ENCODE measurements at regions not wholly inside any gene's neighbourhood (a gene's known extent, or its start where the extent isn't known, plus 50 kb on each side); places are given as distances from the start of the nearest gene placed in this dataset.
"Not testable (repeated sequence)": the region's sequence is repeated elsewhere in the genome, so short reads cannot be mapped to it uniquely, and the experiment has no call there.

DNA sequence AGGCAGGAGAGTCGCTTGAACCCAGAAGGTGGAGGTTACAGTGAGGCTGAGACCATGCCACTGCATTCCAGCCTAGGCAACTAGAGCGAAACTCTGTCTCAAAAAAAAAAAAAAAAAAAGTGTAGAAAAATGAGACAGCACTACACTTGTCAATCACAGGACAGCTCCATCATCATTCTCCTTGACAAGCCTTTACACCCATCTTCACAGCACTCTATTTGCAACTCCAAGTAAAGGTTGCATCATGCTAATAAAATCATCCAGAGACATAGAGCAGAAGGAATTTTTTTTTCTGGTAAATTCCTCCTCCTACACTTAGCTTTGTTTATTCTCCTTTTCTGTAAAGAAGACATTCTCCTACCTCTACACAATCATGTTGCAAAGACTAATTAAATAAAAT lies 791.0 kb upstream of the HS3ST5 start:
- no peaks in the 10 kb centered on the region for H3K27me3 ChIP-seq (ENCODE audit: insufficient read depth, low read length)
- peaks cover 8% of the 10 kb centered on the region for H3K9me3 ChIP-seq (ENCODE audit: insufficient read depth, low read depth, low read length)
- H3K4me3 ChIP-seq (ENCODE audit: insufficient read depth, low read depth, low read length) = no peak overlapping the region
- TF ChIP-seq, protein P1, sequence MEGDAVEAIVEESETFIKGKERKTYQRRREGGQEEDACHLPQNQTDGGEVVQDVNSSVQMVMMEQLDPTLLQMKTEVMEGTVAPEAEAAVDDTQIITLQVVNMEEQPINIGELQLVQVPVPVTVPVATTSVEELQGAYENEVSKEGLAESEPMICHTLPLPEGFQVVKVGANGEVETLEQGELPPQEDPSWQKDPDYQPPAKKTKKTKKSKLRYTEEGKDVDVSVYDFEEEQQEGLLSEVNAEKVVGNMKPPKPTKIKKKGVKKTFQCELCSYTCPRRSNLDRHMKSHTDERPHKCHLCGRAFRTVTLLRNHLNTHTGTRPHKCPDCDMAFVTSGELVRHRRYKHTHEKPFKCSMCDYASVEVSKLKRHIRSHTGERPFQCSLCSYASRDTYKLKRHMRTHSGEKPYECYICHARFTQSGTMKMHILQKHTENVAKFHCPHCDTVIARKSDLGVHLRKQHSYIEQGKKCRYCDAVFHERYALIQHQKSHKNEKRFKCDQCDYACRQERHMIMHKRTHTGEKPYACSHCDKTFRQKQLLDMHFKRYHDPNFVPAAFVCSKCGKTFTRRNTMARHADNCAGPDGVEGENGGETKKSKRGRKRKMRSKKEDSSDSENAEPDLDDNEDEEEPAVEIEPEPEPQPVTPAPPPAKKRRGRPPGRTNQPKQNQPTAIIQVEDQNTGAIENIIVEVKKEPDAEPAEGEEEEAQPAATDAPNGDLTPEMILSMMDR (IDR thresholded peaks at IDR 0.05; ENCODE audit: insufficient read depth, low read depth, low read length) = no peak
- TF ChIP-seq EZH2 (IDR thresholded peaks at IDR 0.05; ENCODE audit: insufficient read depth, low read length) = no peak
- FAIRE-seq (no peak), DNase-seq (ENCODE audit: low read depth) (no peak)
- no peaks in the 10 kb centered on the region for H3K36me3 Mint-ChIP-seq (ENCODE audit: low read depth, unreplicated experiment)
- H3K4me1 Mint-ChIP-seq (ENCODE audit: low read depth, unreplicated experiment) = peaks cover 2% of the 10 kb centered on the region
- no peak overlapping the region for H3K4me3 Mint-ChIP-seq (ENCODE audit: unreplicated experiment)
- H3K36me3 ChIP-seq (ENCODE audit: insufficient read depth, low read length) = no peaks in the 10 kb centered on the region
- H2AFZ ChIP-seq (ENCODE audit: low read depth, low read length) = no peak overlapping the region
- H3K27ac Mint-ChIP-seq (ENCODE audit: unreplicated experiment) = no peak overlapping the region
- no peaks in the 10 kb centered on the region for H3K9me3 Mint-ChIP-seq (ENCODE audit: unreplicated experiment)
- H3K27ac ChIP-seq (ENCODE audit: low read depth, low read length) = no peak overlapping the region
- H4K20me1 ChIP-seq (ENCODE audit: insufficient read depth, low read length) = no peaks in the 10 kb centered on the region
- H3K4me1 ChIP-seq (ENCODE audit: insufficient read depth, low read length) = no peaks in the 10 kb centered on the region
- no peak overlapping the region for H3K9ac ChIP-seq (ENCODE audit: low read length)
- no peaks in the 10 kb centered on the region for H3K27me3 Mint-ChIP-seq (ENCODE audit: low read depth, unreplicated experiment)
- H3K79me2 ChIP-seq (ENCODE audit: insufficient read depth, low read length) = no peaks in the 10 kb centered on the region
- no peak overlapping the region for H3K4me2 ChIP-seq (ENCODE audit: low read length)

DNA sequence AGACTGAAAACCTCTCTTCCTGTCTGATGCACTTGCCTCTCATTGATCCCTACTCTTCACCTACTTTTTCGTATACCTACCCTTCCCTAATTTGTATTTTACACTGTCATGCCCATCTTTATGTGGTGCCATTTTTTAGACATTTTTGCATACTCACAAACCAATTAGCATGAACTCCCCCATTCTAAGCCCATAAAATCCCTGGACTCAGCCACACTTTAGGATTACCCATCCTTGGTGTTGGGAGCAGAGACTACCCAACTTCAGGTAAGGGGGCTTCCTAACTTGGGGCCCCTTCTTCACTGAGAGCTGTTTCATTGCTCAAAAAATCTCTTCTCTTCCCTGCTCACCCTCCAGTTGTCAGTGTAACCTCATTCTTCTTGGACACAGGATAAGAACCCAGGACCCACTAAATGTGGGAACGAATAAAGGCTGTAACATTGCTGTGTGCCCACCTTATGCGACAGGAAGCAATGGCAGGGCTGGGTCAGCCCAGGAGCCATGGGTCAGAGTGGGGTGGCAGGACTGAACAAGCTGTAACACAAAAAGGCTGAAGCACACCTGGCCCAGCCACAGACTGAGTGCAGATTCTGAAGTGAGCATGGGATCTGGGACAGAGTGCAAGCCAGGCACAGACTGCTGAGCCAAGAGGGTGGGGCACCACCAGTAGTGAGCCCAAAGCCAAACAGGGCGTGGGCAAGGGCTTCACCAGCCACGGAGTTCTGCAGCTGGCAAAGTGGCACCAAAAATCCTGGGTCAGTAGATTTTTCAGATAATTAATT lies 789.1 kb upstream of the HS3ST5 start:
- Histone ChIP-seq H3K4me1 (ENCODE audit: insufficient read depth, low read length) (no peaks in the 10 kb centered on the region), H2AFZ (ENCODE audit: low read depth, low read length) (no peak overlapping the region), H3K9ac (ENCODE audit: low read length) (no peak overlapping the region), H3K79me2 (ENCODE audit: insufficient read depth, low read length) (no peaks in the 10 kb centered on the region), H4K20me1 (ENCODE audit: insufficient read depth, low read length) (no peaks in the 10 kb centered on the region), H3K4me3 (ENCODE audit: insufficient read depth, low read depth, low read length) (no peak overlapping the region), H3K9me3 (ENCODE audit: insufficient read depth, low read depth, low read length) (peaks cover 8% of the 10 kb centered on the region), H3K27ac (ENCODE audit: low read depth, low read length) (no peak overlapping the region), H3K36me3 (ENCODE audit: insufficient read depth, low read length) (no peaks in the 10 kb centered on the region), H3K4me2 (ENCODE audit: low read length) (no peak overlapping the region), H3K27me3 (ENCODE audit: insufficient read depth, low read length) (no peaks in the 10 kb centered on the region)
- FAIRE-seq (no peak), DNase-seq (ENCODE audit: low read depth) (no peak)
- Mint-ChIP-seq H3K27ac (ENCODE audit: unreplicated experiment) (no peak overlapping the region), H3K36me3 (ENCODE audit: low read depth, unreplicated experiment) (no peaks in the 10 kb centered on the region), H3K27me3 (ENCODE audit: low read depth, unreplicated experiment) (no peaks in the 10 kb centered on the region), H3K4me1 (ENCODE audit: low read depth, unreplicated experiment) (peaks cover 2% of the 10 kb centered on the region), H3K4me3 (ENCODE audit: unreplicated experiment) (no peak overlapping the region), H3K9me3 (ENCODE audit: unreplicated experiment) (no peaks in the 10 kb centered on the region)
- TF ChIP-seq, protein P1 (IDR thresholded peaks at IDR 0.05; ENCODE audit: insufficient read depth, low read depth, low read length) = no peak

DNA sequence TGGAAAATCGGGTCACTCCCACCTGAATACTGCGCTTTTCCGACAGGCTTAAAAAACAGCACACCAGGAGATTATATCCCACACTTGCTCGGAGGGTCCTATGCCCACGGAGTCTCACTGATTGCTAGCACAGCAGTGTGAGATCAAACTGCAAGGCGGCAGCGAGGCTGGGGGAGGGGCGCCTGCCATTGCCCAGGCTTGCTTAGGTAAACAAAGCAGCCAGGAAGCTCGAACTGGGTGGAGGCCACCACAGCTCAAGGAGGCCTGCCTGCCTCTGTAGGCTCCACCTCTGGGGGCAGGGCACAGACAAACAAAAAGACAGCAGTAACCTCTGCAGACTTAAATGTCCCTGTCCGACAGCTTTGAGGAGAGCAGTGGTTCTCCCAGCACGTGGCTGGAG lies 778.7 kb upstream of the HS3ST5 start:
- DNase-seq (ENCODE audit: low read depth); H4K20me1 ChIP-seq (ENCODE audit: insufficient read depth, low read length); H3K9me3 Mint-ChIP-seq (ENCODE audit: unreplicated experiment); H3K79me2 ChIP-seq (ENCODE audit: insufficient read depth, low read length); H3K36me3 Mint-ChIP-seq (ENCODE audit: low read depth, unreplicated experiment); H3K4me1 ChIP-seq (ENCODE audit: insufficient read depth, low read length); H3K9ac ChIP-seq (ENCODE audit: low read length); H3K27ac Mint-ChIP-seq (ENCODE audit: unreplicated experiment); FAIRE-seq; H3K4me3 ChIP-seq (ENCODE audit: insufficient read depth, low read depth, low read length); H3K4me1 Mint-ChIP-seq (ENCODE audit: low read depth, unreplicated experiment); H3K9me3 ChIP-seq (ENCODE audit: insufficient read depth, low read depth, low read length); H3K27ac ChIP-seq (ENCODE audit: low read depth, low read length); H3K4me3 Mint-ChIP-seq (ENCODE audit: unreplicated experiment); H3K4me2 ChIP-seq (ENCODE audit: low read length); H2AFZ ChIP-seq (ENCODE audit: low read depth, low read length); H3K27me3 Mint-ChIP-seq (ENCODE audit: low read depth, unreplicated experiment); H3K36me3 ChIP-seq (ENCODE audit: insufficient read depth, low read length); H3K27me3 ChIP-seq (ENCODE audit: insufficient read depth, low read length): not testable (repeated sequence)

Measured in astrocyte (in vitro differentiated cells and primary cell).